GM12874 (cell line): ENCODE measurements at regions not wholly inside any gene's neighbourhood (a gene's known extent, or its start where the extent isn't known, plus 50 kb on each side); places are given as distances from the start of the nearest gene placed in this dataset.

Source experiments
- CTCF ChIP-seq: IDR thresholded peaks from 2 replicates; pipeline ENCODE4 v1.5.1; 2011; ENCODE audit warnings: low read depth, mild to moderate bottlenecking, control low read depth, low read length, moderate library complexity; ENCODE audit not compliant: insufficient read depth

DNA sequence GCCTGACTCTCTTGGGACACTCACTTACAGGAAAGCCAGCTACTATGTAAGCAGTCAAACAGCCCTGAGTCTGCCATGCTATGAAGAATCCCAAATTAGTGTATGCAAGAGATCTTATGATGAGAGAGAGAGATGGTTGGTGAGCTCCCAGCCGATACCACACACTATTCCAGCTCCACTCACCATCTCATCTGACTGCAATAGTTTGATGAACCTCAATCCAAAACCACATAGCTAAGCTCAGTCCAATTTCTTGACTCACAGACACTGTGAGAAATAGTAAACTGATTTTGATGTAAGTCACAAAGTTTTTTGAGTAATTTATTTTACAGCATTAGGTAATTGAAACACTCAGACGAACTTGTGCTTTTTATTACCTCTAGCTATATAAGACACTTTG, 441.4 kb downstream of the COL12A1 start:
- no peak for TF ChIP-seq CTCF

DNA sequence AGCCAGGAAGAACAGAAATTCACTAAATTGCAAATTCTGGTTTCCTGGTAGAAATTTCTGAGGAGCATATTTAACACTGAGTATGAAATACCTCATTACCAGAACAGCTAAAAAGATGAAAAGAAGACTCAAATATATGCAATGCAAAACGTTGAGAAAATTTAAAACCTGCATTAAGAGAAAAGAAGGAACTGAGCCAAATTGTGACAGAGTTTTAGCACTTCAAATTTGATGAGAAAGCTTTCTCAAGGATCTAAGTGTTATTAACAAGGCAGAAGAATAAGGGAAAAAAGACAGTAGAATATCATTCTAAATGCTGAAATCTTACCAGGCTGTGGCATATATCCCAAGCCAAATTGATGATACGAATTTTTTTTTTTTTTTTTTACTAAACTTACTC, 443.0 kb downstream of the COL12A1 start:
- TF ChIP-seq CTCF, result no peak

DNA sequence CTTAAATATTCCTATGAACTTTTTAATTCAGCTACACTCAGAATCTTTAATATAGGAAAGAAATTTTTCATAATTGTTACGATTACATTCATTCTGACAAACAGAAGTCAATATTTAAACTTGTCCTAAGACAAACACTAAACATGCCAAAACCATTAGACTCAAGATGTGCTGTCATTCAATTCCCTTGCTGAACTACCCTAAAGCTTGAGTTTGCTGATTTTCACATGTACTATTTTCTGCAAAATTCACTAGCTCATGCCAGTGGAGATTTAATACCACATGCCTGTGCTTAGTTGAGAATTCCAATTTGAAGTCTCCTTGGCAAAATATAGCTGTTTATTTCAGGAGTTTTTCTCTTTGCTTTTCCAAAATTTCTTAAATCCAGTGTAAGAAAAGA, 448.0 kb downstream of the COL12A1 start:
- TF ChIP-seq CTCF, result no peak

- TF ChIP-seq CTCF, result no peak
These were observed 448.9 kb downstream of the COL12A1 start for GRCh38 chr6:74756923-74757322.

DNA sequence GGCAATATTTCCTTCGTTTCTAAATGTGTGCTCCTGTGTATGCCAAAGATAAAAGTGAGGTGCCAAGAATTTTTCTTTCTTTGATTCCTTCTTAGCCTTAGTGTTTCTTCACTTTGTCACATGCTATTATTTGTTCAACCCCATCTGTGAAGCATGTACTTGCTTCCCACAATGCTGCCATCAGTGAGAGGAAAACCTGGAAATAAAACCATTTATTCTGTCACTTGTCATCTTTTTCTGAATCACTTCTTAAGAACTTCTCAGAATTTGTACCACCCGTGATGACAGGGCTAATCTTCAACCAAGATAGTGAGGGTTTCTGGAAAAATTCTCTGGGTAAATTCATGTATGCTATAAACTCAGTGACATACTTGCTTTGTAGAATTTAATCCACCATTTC, 450.1 kb downstream of the COL12A1 start:
- TF ChIP-seq CTCF, result no peak

GRCh38 chr6:74755196-74755595, 450.7 kb downstream of the COL12A1 start:
- no peak for TF ChIP-seq CTCF

- no peak for TF ChIP-seq CTCF
These were observed 451.8 kb downstream of the COL12A1 start for GRCh38 chr6:74753883-74754600.
